Fibroblast of the conjunctiva (primary cell): ENCODE measurements at regions not wholly inside any gene's neighbourhood (a gene's known extent, or its start where the extent isn't known, plus 50 kb on each side); places are given as distances from the start of the nearest gene placed in this dataset.

Experiments used
- DNase-seq: peaks from one replicate; pipeline ENCODE4 v3.0.0-alpha.2; 2010; ENCODE audit warnings: low read depth

DNA sequence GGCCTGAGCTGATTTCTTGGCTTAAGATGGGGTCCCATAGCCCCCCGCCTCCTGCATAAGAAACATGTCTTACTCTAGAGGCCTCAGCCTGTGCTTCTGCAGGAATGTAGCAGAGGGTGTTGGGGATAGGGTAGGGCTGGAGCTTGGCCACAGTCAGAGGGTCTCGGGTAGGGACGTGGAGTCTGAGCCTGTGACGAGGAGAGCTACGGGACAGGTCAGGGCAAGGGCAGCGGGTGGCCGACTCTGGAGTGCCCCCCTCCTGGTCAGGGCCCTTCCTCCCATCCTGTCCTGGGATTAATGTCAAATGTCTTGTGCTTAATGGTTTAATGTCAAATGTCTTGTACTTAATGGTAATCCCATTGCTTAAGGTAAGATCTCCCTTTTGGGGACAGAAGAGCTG lies 130.4 kb downstream of the GLI2 start:
- DNase-seq: no peak

DNA sequence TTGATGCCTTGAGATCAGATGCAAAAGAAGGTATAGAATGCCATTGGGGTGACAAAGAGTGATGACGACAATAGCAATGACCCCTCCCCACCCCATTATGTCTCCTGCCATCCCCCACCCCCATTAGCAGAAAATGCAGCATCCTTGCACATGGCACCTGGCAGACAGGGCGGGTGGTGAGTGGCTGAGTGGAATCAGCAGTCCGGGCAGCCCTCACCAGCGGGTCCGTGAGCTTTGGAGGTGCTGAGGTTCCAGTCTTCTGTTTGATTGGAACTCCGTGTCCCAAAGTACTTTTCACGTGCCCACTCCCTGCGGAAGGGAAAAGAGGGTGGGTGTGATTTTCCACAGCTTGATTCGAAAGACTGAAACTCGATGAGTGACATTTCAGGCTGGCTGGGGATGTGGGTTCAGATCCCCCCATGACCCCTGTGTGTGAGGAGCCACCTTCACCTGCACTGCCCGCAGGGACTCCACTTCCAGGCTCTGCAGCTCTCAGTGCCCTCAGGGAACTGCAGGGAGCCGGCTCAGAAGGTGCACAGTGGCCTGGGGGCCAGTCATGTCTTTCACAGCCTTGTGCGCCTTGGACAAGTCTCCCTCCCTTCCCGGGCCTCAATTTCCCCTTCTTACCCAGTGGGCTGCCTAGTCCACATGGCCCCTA lies 130.9 kb downstream of the GLI2 start:
- DNase-seq: no peak

- DNase-seq: peak; percentile 55
Observed at GRCh38 chr2:120867290-120868241, 131.9 kb downstream of the GLI2 start.

- no peak for DNase-seq
Observed at GRCh38 chr2:120868366-120868765, 132.7 kb downstream of the GLI2 start.

DNA sequence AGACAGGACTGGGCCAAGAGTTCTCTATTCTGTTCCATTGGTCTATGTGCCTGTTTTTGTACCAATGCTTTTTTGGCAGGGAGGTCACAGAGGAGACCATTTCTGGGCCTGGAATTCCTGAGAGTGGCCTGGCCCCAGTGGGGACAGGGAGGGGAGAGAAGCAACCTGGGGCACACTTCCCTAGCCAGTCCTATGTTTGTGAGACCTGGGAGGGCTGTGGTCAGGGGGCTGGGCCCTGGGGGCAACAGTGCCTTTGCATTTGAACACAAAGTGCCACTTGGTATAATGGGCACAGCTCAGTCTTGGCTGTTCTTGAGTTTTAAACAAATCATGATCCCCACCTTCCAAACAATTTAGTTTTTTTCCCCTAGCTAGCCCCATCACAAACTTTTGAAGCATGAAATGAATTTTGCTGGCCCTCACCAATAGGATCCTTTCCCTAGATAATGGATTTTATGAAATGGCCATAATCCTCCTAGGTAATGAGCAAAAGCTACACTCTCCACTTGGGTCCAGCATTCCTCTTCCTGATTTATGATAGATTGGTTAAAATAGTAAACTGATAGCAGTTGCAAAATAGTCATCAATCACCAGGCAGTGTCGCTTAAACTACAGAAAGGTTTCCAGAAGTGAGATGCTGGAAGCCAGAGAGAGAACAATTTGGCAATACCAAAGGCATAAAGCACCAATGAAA lies 133.5 kb downstream of the GLI2 start:
- DNase-seq: no peak

DNA sequence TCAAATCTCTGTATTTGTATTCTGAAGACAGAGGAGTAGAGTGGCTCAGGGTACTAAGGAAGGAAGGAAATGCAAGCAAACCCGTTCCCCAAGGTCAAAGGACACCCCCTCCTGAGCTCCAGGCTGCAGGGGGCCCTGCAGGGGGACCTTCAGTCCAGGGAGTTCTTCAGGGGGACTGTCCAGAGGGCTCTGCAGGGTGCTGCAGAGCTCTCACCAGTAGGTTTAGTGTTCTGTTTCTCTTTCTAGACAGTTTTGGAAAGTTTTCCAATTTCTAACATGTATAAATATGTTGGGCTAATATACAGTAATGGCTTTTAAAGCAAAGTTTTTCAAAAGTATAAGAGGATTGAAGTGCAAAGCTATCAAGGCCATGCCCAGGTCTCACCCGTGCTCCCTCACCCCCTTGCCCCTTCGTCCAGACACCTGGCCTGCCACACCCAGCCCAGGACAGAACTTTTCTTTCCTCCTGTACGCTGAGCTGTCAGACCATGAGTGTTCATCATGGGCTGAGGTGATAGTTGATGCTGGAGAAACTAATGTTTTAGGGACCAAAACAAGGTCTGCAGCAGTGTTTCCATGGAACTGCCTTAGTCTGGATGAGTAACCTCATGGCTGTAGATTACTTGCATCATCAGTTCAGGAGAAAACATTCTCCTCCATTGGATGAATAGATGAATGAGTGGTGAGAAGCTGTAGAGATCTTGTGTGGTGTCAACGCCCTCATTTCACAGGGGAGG lies 134.2 kb downstream of the GLI2 start:
- no peak for DNase-seq

DNA sequence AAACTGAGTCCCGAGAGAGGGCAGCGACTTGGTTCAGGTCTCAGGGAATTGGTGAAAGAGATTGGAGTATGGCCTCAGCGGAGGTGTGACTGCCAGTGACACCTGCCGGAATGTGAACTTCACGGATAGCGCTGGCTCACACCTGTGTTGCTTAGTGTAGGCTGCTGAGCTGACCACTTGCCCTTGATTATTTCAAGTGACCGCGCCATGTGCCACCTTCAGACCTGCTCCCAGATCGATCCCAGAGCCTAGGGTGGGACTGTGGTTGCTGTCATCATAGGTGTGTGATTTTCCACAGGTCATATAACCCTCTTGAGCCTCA lies 134.8 kb downstream of the GLI2 start:
- DNase-seq: no peak

DNA sequence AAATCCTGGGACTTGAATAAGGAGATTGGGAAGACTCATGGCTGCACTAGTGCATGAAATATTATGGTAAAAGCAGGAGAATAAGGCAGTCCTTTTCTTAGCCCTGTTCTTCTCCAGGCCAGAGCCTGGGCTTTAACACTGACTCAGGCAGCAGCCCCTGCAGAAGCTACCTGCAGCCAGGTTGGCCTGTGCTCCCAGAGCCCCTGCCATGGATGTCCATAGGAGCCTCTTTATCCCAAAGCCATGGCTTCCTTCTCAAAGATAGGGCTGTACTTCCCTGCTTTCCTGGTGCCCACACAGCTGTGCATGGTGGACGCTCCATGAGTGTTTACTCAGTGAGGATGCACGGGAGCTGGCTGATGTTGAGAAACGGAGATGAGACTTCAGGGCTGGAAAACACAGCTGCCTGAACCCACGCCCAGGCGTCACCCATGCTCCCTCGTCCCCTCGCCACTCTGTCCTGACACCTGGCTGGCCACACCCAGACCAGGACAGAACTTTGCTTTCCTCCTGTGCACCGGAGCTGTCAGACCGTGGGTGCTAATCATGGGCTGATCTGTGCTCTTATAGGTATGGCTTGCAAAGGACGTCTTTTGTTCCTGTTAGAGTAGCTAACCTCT lies 135.5 kb downstream of the GLI2 start:
- DNase-seq: no peak

GRCh38 chr2:120871881-120872620 lies 136.4 kb downstream of the GLI2 start:
- no peak for DNase-seq

GRCh38 chr2:120873958-120874887 lies 138.6 kb downstream of the GLI2 start:
- no peak for DNase-seq

DNA sequence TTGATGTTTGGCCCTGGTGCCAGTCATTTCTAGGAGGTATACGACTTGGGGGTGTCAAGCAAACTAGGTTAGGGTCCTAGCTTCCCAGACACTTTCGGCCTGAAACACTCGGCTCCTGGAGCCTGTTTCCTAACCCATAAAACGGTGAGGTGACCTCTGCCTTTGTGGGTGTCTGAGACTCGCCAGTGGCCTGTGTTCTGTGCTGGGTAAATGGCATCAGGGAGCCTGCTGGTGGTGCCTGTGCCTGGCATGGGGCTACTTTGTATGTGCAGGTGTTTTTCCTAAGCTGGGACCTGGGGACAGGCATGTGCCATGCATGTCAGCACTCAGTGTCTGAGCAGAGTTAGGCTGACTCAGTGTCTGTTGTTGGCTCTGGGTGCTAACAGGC lies 139.2 kb downstream of the GLI2 start:
- no peak for DNase-seq

DNA sequence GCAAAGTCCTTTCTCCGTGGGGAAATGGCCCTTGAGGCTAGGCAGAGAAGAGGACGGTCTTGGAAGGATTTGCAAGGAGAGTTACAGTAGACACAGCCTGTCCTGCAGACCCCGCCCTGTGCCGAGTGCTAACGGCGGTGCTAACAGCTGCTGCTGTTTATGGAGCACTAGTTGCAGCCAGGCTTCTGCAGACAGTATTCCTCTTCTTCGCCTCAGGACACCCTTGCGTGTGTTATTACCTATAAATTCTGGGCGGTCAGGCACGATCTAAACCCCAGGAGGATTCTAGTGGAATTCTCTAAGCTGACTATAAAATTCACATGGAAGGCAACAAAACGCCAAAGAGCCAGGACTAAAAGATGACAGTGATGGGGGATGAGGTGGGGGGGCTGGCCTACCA lies 139.8 kb downstream of the GLI2 start:
- no peak for DNase-seq

DNA sequence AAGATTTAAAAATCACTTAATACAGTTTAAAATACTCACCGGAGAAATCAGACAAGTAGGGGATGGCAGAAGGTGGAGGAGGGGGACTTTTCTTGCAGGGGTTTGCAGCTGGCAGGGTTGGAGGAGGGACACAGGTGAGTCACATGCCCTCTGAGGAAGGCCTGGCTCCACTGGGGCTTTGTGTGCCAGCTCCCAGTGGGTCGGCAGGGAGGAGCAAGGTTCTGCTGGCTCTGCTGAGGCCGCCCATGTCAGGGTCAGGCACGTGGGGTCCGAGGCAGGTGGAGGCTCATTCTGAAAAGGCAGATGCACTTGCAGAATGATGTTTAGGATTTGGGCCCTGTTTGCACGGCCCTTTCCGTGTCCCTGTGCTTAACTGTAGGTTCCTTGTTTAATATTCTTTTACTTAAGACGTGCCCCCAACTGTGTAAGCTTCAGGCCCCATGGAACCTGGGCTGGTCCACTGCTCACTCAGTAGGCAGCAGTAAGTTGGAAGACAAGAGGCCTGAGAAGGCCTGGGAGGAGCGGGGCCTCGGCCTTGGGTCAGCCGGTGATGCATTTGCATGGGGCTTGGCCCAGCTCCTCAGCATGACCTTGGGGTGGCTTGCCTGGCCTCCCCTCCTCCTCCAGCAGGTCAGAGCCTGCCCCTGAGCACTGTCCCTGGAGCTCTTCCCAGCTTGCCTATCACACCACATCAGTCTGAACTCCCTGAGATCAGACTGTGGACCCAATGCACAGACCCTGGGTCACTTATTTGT lies 141.0 kb downstream of the GLI2 start:
- no peak for DNase-seq

DNA sequence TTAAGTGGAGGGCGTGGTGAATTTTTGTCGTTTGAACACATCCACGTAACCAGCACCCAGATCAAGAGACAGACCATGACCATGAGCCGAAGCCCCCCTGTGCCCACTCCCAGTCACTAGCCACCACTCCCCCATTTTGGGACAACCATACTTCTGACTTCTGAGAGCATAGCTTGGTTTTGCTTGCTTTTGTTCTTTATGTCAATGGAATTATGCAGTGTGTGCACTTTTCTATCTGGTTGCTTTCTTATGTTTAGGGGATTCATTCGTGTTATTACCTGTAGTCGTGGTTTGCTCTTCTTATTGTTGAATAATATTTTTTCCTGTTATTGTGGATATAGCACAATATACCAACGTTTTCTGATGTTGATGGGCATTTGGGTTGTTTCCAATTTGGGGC lies 141.7 kb downstream of the GLI2 start:
- no peak for DNase-seq

GRCh38 chr2:120878970-120879369 lies 143.3 kb downstream of the GLI2 start:
- DNase-seq: no peak

- DNase-seq: no peak
Observed at GRCh38 chr2:120879431-120880295, 144.0 kb downstream of the GLI2 start.

DNA sequence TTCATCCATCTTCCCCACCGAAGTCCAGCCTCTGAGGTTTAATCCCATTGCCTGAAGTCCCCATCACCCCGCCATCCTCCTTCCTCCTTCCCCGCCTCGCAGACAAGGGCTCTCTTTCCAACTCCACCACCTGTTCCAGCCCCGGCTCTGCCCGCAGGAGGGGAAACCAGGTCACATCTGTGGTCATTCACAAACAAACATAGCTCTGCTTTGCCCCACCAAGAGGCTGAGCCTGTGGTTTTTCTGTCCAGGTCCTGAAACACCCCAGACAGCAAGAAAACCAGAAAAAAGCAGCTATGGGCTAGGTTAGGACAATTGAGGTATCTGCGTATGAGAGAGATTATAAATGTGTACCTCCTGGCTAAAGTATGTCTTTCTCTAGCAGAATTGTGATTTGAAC lies 144.7 kb downstream of the GLI2 start:
- no peak for DNase-seq
